IMR-90 (cell line): ENCODE measurements at regions not wholly inside any gene's neighbourhood (a gene's known extent, or its start where the extent isn't known, plus 50 kb on each side); places are given as distances from the start of the nearest gene placed in this dataset.

Source experiments
- ATAC-seq: fragments of 200-7000 bp; cut with Tn5 transposase; 2 replicates; pipeline ENCODE4 v1.9.1; 2020; ENCODE audit warnings: low read depth, mild to moderate bottlenecking, moderate library complexity
- BruUV-seq: library from RNA; stranded (reverse); fragments of 400-500 nt; replicated peaks from 2 replicates; lab custom pipeline; 2021; lab: Mats Ljungman, UMichigan
- CTCF ChIA-PET: fragments of 300-600 bp; formaldehyde crosslinking; extraction: SDS; loops from one replicate; lab custom pipeline; 2021; ENCODE audit warnings: antibody characterized with exemption; lab: Yijun Ruan, JAX
- POLR2A ChIA-PET: fragments of 300-600 bp; sonication (Branson Sonifier 250); formaldehyde crosslinking; loops from one replicate; lab custom pipeline; 2022; ENCODE audit warnings: antibody characterized with exemption; ENCODE audit not compliant: unreplicated experiment; lab: Charles Lee
- DNase-seq: peaks from one replicate; pipeline ENCODE4 v3.0.0; 2013
- H2AFZ ChIP-seq: replicated peaks from 2 replicates; pipeline ENCODE3; 2013; ENCODE audit warnings: low read length, mild to moderate bottlenecking; ENCODE audit not compliant: poor library complexity
- H2AK5ac ChIP-seq: 2 replicates; pipeline ENCODE4 v1.6.1; 2013; ENCODE audit warnings: low read depth, low read length, inconsistent platforms
- H2AK9ac ChIP-seq: replicated peaks from 2 replicates; pipeline ENCODE3; 2013; ENCODE audit warnings: mild to moderate bottlenecking, low read depth, low read length, moderate library complexity; ENCODE audit not compliant: poor library complexity
- H2BK120ac ChIP-seq: 2 replicates; pipeline ENCODE4 v1.6.1; 2013; ENCODE audit warnings: low read depth, low read length, inconsistent platforms
- H2BK15ac ChIP-seq: 3 replicates; pipeline ENCODE4 v1.6.1; 2013; ENCODE audit warnings: low read depth, low read length, inconsistent platforms
- H2BK20ac ChIP-seq: 2 replicates; pipeline ENCODE4 v1.6.1; 2013; ENCODE audit warnings: low read depth, mild to moderate bottlenecking, inconsistent platforms, low read length, moderate library complexity
- H2BK5ac ChIP-seq: 2 replicates; pipeline ENCODE4 v1.6.1; 2013; ENCODE audit warnings: mild to moderate bottlenecking, low read depth, low read length, inconsistent platforms; ENCODE audit not compliant: poor library complexity, severe bottlenecking
- H3K14ac ChIP-seq: replicated peaks from 2 replicates; pipeline ENCODE4 v1.6.1; 2013; ENCODE audit warnings: low read depth, low read length, inconsistent platforms
- H3K18ac ChIP-seq: 2 replicates; pipeline ENCODE4 v1.6.1; 2013; ENCODE audit warnings: low read depth, low read length, control low read depth
- H3K23ac ChIP-seq: 2 replicates; pipeline ENCODE4 v1.6.1; 2013; ENCODE audit warnings: low read depth, low read length, inconsistent platforms
- H3K27ac ChIP-seq: 2 replicates; pipeline ENCODE4 v1.5.1; 2013; ENCODE audit warnings: mild to moderate bottlenecking, control low read depth, low read length; ENCODE audit not compliant: insufficient read depth
- H3K27me3 ChIP-seq: 2 replicates; pipeline ENCODE4 v1.6.1; 2013; ENCODE audit warnings: low read length; ENCODE audit not compliant: control insufficient read depth, insufficient read depth
- H3K36me3 ChIP-seq: 2 replicates; pipeline ENCODE4 v1.6.1; 2013; ENCODE audit warnings: low read length, mixed read lengths; ENCODE audit not compliant: control insufficient read depth, insufficient read depth
- H3K4ac ChIP-seq: 2 replicates; pipeline ENCODE4 v1.6.1; 2013; ENCODE audit warnings: low read depth, low read length, inconsistent platforms
- H3K4me1 ChIP-seq: 2 replicates; pipeline ENCODE4 v1.6.1; 2013; ENCODE audit warnings: low read length, mixed read lengths; ENCODE audit not compliant: control insufficient read depth, insufficient read depth
- H3K4me2 ChIP-seq: 2 replicates; pipeline ENCODE4 v1.6.1; 2013; ENCODE audit warnings: low read depth, mild to moderate bottlenecking, control low read depth, low read length, moderate library complexity
- H3K4me3 ChIP-seq: 2 replicates; pipeline ENCODE4 v1.5.1; 2013; ENCODE audit warnings: low read depth, mild to moderate bottlenecking, control low read depth, low read length, moderate library complexity; ENCODE audit not compliant: insufficient read depth
- H3K56ac ChIP-seq: 2 replicates; pipeline ENCODE4 v1.6.1; 2013; ENCODE audit warnings: low read length, inconsistent platforms; ENCODE audit not compliant: insufficient read depth; ENCODE audit errors: extremely low read depth
- H3K79me1 ChIP-seq, 2 experiments: 2 replicates each; pipeline ENCODE4 v1.6.1; 2013; ENCODE audit warnings: low read length in 2 of 2, inconsistent platforms in 1 of 2, low read depth in 1 of 2
- H3K9ac ChIP-seq: 2 replicates; pipeline ENCODE4 v1.6.1; 2013; ENCODE audit warnings: low read depth, low read length, control low read depth
- H3K9me1 ChIP-seq: 2 replicates; pipeline ENCODE4 v1.6.1; 2013; ENCODE audit warnings: low read length, inconsistent platforms; ENCODE audit not compliant: insufficient read depth
- H3K9me3 ChIP-seq: 2 replicates; pipeline ENCODE4 v1.6.1; 2013; ENCODE audit warnings: low read length; ENCODE audit not compliant: control insufficient read depth, insufficient read depth
- H4K20me1 ChIP-seq: 2 replicates; pipeline ENCODE4 v1.6.1; 2013; ENCODE audit warnings: low read length, inconsistent platforms; ENCODE audit not compliant: insufficient read depth
- H4K5ac ChIP-seq: 2 replicates; pipeline ENCODE4 v1.6.1; 2013; ENCODE audit warnings: mild to moderate bottlenecking, low read depth, low read length, control low read depth
- H4K8ac ChIP-seq, 2 experiments: 2 replicates each; pipeline ENCODE4 v1.6.1; 2013; ENCODE audit warnings: low read depth in 2 of 2, low read length in 2 of 2, control low read depth in 1 of 2, inconsistent platforms in 1 of 2
- H4K91ac ChIP-seq: 2 replicates; pipeline ENCODE4 v1.6.1; 2013; ENCODE audit warnings: low read depth, low read length, inconsistent platforms; ENCODE audit not compliant: insufficient read depth
- BHLHE40 ChIP-seq: fragments of 150-350 bp; IDR thresholded peaks from 2 replicates; pipeline ENCODE4 v1.6.1; 2016; ENCODE audit warnings: mild to moderate bottlenecking, low read depth, low read length
- CEBPB ChIP-seq: IDR thresholded peaks from 2 replicates; pipeline ENCODE4 v1.6.1; 2012; ENCODE audit warnings: low read depth, low read length, improper control_type of control experiment
- CHD1 ChIP-seq: IDR thresholded peaks from 2 replicates; pipeline ENCODE4 v1.6.1; 2012; ENCODE audit warnings: low read depth, low read length, improper control_type of control experiment
- CTCF ChIP-seq: conservative IDR thresholded peaks from 2 replicates; pipeline ENCODE4 v1.5.1; 2012; ENCODE audit warnings: mild to moderate bottlenecking, low read depth, low read length, improper control_type of control experiment
- ELK1 ChIP-seq: fragments of 150-350 bp; IDR thresholded peaks from 2 replicates; pipeline ENCODE4 v1.6.1; 2016; ENCODE audit warnings: low read depth, mild to moderate bottlenecking, low read length, moderate library complexity, borderline replicate concordance
- FOS ChIP-seq: fragments of 150-350 bp; IDR thresholded peaks from 2 replicates; pipeline ENCODE4 v1.6.1; 2016; ENCODE audit warnings: low read depth, low read length
- MAFK ChIP-seq: IDR thresholded peaks from 2 replicates; pipeline ENCODE4 v1.6.1; 2012; ENCODE audit warnings: low read depth, low read length, improper control_type of control experiment
- MAZ ChIP-seq: IDR thresholded peaks from 2 replicates; pipeline ENCODE4 v1.6.1; 2012; ENCODE audit warnings: low read depth, mild to moderate bottlenecking, low read length, improper control_type of control experiment, moderate library complexity, borderline replicate concordance
- MXI1 ChIP-seq: IDR thresholded peaks from 2 replicates; pipeline ENCODE4 v1.6.1; 2012; ENCODE audit warnings: low read depth, mild to moderate bottlenecking, low read length, moderate library complexity, borderline replicate concordance
- NFE2L2 ChIP-seq: fragments of 150-350 bp; IDR thresholded peaks from 2 replicates; pipeline ENCODE4 v1.6.1; 2016; ENCODE audit warnings: low read depth, mild to moderate bottlenecking, low read length
- POLR2A ChIP-seq: IDR thresholded peaks from 2 replicates; pipeline ENCODE4 v1.6.1; 2012; ENCODE audit warnings: mild to moderate bottlenecking, low read depth, low read length
- RAD21 ChIP-seq: IDR thresholded peaks from 2 replicates; pipeline ENCODE4 v1.6.1; 2012; ENCODE audit warnings: low read length, improper control_type of control experiment
- RCOR1 ChIP-seq: IDR thresholded peaks from 2 replicates; pipeline ENCODE4 v1.6.1; 2012; ENCODE audit warnings: mild to moderate bottlenecking, low read length, improper control_type of control experiment; ENCODE audit not compliant: insufficient replicate concordance
- RFX5 ChIP-seq: IDR thresholded peaks from 2 replicates; pipeline ENCODE4 v1.8.0; 2012; ENCODE audit warnings: low read depth, mild to moderate bottlenecking, low read length, moderate library complexity
- SMC3 ChIP-seq: fragments of 150-350 bp; IDR thresholded peaks from 2 replicates; pipeline ENCODE4 v1.6.1; 2016; ENCODE audit warnings: low read depth, mild to moderate bottlenecking, antibody characterized with exemption, low read length, moderate library complexity
- USF2 ChIP-seq: fragments of 150-350 bp; IDR thresholded peaks from 2 replicates; pipeline ENCODE4 v1.6.1; 2017; ENCODE audit warnings: mild to moderate bottlenecking, antibody characterized with exemption, low read length, low read depth
- WGBS, 2 experiments: methylation state at CpG; one replicate each; pipeline versions ENCODE4 v1.1.5 to v1.1.7; 2013; ENCODE audit warnings: missing lambda C conversion rate in 2 of 2; ENCODE audit not compliant: insufficient read length in 1 of 2; ENCODE audit errors: extremely low coverage in 2 of 2; 5-methylcytosine and 5-hydroxymethylcytosine counted together
- dilution Hi-C: fragments of 300-500 bp; cut with HindIII; formaldehyde crosslinking; loops from one replicate; pipeline ENCODE4 v1.14.3; 2018; ENCODE audit warnings: low sequenced_read_pairs; ENCODE audit not compliant: unreplicated experiment
- in situ Hi-C: fragments of 300-500 bp; cut with MboI; formaldehyde crosslinking; loops from 3 replicates; pipeline ENCODE4 v1.14.3; 2019; ENCODE audit warnings: low sequenced_read_pairs, inconsistent platforms, mixed read lengths
- intact Hi-C: fragments of 100-400 bp; cut with micrococcal nuclease; formaldehyde crosslinking; loops from 2 replicates; pipeline ENCODE4 v1.10.0; 2022

GRCh38 chr6:105691081-105691480, 288.2 kb upstream of the PREP start:
- DNase-seq (no peak), ATAC-seq (no peak)
- POLR2A ChIA-PET = no interaction called here
- intact Hi-C loops (no loop called here), in situ Hi-C loops (no loop called here), dilution Hi-C loops (no loop called here)
- Histone ChIP-seq H3K4me3 (no peak overlapping the region), H2AK5ac (no peak overlapping the region), H4K8ac (no peak overlapping the region), H3K9ac (no peak overlapping the region), H3K27me3 (no peaks in the 10 kb centered on the region), H4K20me1 (no peaks in the 10 kb centered on the region), H2AFZ (no peak overlapping the region), H4K91ac (no peak overlapping the region), H2BK20ac (no peak overlapping the region), H3K36me3 (no peaks in the 10 kb centered on the region), H3K79me1 (no peaks in the 10 kb centered on the region), H2AK9ac (no peak overlapping the region), H2BK120ac (no peak overlapping the region), H3K23ac (no peak overlapping the region), H3K4me1 (no peaks in the 10 kb centered on the region; the same call in 1 of the 2 replicates), H3K4ac (no peak overlapping the region), H3K27ac (no peak overlapping the region), H4K5ac (no peak overlapping the region), H3K9me3 (no peaks in the 10 kb centered on the region), H3K9me1 (no peaks in the 10 kb centered on the region), H3K18ac (no peak overlapping the region), H3K4me2 (no peak overlapping the region), H2BK15ac (no peak overlapping the region), H3K14ac (no peak overlapping the region), H3K56ac (no peak overlapping the region), H2BK5ac (no peak overlapping the region)
- TF ChIP-seq CEBPB (no peak), MXI1 (no peak), NFE2L2 (no peak), USF2 (no peak), RCOR1 (no peak), BHLHE40 (no peak), CHD1 (no peak), RAD21 (no peak), RFX5 (no peak), MAZ (no peak), ELK1 (no peak), CTCF (no peak), POLR2A (no peak), SMC3 (no peak), MAFK (no peak), FOS (no peak)
- BruUV-seq = no TSS peak
- CTCF ChIA-PET = interaction anchor here (0.6 kb wide), 1 partner anchor 612 kb away, joined by 3 read pairs; no protein-coding TSS in a partner anchor
- WGBS, 2 experiments = no CpG with 5 or more reads among the region's 3 CpGs
